ENCODE measurements at regions not wholly inside any gene's neighbourhood (a gene's known extent, or its start where the extent isn't known, plus 50 kb on each side); places are given as distances from the start of the nearest gene placed in this dataset.

DNA sequence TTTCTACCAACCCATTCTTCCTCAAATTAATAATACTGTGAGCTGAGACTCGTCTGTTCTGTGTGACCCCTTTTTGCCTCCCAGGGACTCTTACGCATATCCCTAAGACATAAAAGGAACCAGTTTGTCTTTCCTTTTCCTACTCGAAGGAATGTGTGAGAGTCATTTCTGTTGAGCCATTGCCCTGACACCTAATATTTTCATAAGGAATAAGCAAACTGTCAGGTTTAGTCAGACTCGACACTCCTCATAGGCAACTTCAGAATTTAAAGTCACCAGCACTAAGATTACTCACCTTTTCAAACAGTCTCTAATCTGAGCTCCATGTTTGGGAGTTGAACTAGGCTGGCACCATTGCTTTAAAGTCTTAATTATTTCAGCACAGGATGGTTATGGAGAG, 305.5 kb downstream of the IKZF2 start:
- FAIRE-seq (no peak), DNase-seq (ENCODE audit: insufficient read length, low spot score) (no peak)
- TF ChIP-seq CTCF (IDR thresholded peaks at IDR 0.05; ENCODE audit: insufficient read depth, missing control alignments), result no peak

- FAIRE-seq, result no peak
- TF ChIP-seq CTCF (IDR thresholded peaks at IDR 0.05; ENCODE audit: insufficient read depth, missing control alignments), result no peak
- no peak for DNase-seq (ENCODE audit: insufficient read length, low spot score)
Measured at GRCh38 chr2:212843409-212844199, 305.0 kb upstream of the ERBB4 start.

DNA sequence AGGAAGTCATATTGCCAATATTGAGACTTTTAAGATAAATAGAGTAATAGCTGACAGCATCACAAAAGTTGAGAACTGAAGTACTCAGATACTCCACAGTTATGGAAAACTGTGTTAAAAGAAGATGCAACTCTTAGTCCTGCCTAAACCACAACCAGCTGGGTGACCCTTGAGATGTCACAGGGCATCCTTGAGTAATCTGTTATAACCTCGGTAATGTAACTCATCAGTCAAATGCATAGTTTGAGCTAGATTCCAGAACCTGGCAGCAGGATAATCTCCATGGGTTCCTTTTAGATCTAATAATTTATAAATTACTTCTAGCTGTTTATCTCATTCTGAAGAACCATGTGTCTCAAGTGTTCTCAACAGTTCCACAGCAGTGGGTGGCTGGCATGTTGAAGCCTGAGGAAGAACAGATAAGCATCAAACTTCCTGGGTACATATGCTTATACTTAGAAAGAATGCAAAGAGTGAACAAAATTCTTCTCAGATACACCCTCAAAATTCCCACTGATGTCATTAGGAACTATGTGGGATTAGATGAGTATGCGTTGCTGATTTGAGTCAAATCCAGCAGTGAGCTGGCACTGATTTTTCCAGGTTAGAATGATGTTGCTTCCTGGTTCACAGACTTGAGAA, 304.1 kb upstream of the ERBB4 start:
- TF ChIP-seq CTCF (IDR thresholded peaks at IDR 0.05; ENCODE audit: insufficient read depth, missing control alignments), result no peak
- DNase-seq (ENCODE audit: insufficient read length, low spot score), result no peak
- FAIRE-seq, result no peak

- DNase-seq (ENCODE audit: insufficient read length, low spot score) (no peak), FAIRE-seq (no peak)
- TF ChIP-seq CTCF (IDR thresholded peaks at IDR 0.05; ENCODE audit: insufficient read depth, missing control alignments), result no peak
Measured at GRCh38 chr2:212841460-212841859, 302.9 kb upstream of the ERBB4 start.

- no peak for TF ChIP-seq CTCF (IDR thresholded peaks at IDR 0.05; ENCODE audit: insufficient read depth, missing control alignments)
- no peak for FAIRE-seq
- no peak for DNase-seq (ENCODE audit: insufficient read length, low spot score)
Measured at GRCh38 chr2:212832211-212833195, 293.9 kb upstream of the ERBB4 start.

DNA sequence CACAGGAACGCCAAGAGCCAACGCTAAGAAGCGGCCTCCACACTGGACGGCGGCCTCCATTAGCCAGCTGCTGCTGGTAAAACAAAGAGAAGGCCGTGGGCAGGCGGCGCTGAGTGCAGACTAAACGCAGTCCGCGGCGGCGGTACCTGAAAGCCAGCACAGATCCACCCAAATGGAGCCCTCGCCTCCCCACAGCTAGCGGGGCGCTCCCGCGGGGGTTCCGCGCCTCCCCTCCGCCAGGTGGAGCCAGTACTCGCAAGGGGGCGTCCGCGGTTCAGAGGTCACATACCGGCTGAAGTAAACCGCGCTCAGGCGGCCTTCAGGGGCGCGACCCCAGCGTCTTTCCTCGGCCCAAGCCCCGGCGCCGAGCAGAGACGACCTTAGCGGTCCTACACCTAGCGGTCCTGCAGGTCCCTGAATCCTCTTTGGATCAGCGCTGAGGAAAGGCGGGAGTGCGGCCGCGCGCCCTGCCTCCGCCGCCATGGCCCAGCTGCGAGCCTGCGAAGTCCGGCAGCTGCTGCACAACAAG, 293.1 kb upstream of the ERBB4 start:
- FAIRE-seq (no peak), DNase-seq (ENCODE audit: insufficient read length, low spot score) (no peak)
- no peak for TF ChIP-seq CTCF (IDR thresholded peaks at IDR 0.05; ENCODE audit: insufficient read depth, missing control alignments)

Measured in D721Med (cell line).